PC-3 (cell line): ENCODE measurements at regions not wholly inside any gene's neighbourhood (a gene's known extent, or its start where the extent isn't known, plus 50 kb on each side); places are given as distances from the start of the nearest gene placed in this dataset.

Experiments
- ATAC-seq: fragments of 200-7000 bp; cut with Tn5 transposase; 2 replicates; pipeline ENCODE4 v1.9.1; 2020; ENCODE audit warnings: mild to moderate bottlenecking, moderate library complexity
- BruUV-seq: library from RNA; stranded (reverse); fragments of 400-500 nt; replicated peaks from 2 replicates; lab custom pipeline; 2021; lab: Mats Ljungman, UMichigan
- CTCF ChIA-PET: fragments of 300-600 bp; sonication (Branson Sonifier 250); formaldehyde crosslinking; loops from one replicate; lab custom pipeline; 2022; ENCODE audit warnings: antibody characterized with exemption; lab: Charles Lee
- POLR2A ChIA-PET: fragments of 300-600 bp; sonication (Branson Sonifier 250); formaldehyde crosslinking; loops from one replicate; lab custom pipeline; 2022; ENCODE audit warnings: antibody characterized with exemption; ENCODE audit not compliant: unreplicated experiment; lab: Charles Lee
- DNase-seq: peaks from one replicate; pipeline ENCODE4 v3.0.0-alpha.2; 2015
- H2AFZ ChIP-seq: fragments of 300-600 bp; sonication (generic); 2 replicates; pipeline ENCODE4 v1.6.0; 2016; ENCODE audit warnings: antibody characterized with exemption, low read length
- H3F3A ChIP-seq: fragments of 300-600 bp; sonication (generic); one replicate; pipeline ENCODE4 v1.6.0; 2017; ENCODE audit warnings: antibody characterized with exemption, low read length, control low read depth, mild to moderate bottlenecking; ENCODE audit not compliant: unreplicated experiment
- H3K27ac ChIP-seq: fragments of 300-600 bp; sonication (generic); 2 replicates; pipeline ENCODE4 v1.5.1; 2016; ENCODE audit warnings: mild to moderate bottlenecking, low read length
- H3K27me3 ChIP-seq: fragments of 300-600 bp; sonication (generic); 2 replicates; pipeline ENCODE4 v1.6.1; 2016; ENCODE audit warnings: low read length, mixed read lengths
- H3K36me3 ChIP-seq: fragments of 300-600 bp; sonication (generic); 2 replicates; pipeline ENCODE4 v1.6.1; 2016; ENCODE audit warnings: low read depth, mixed run types, low read length, mixed read lengths
- H3K4me1 ChIP-seq: fragments of 300-600 bp; sonication (generic); 2 replicates; pipeline ENCODE4 v1.5.1; 2016; ENCODE audit warnings: low read length; ENCODE audit not compliant: insufficient read depth
- H3K4me2 ChIP-seq: fragments of 300-600 bp; sonication (generic); 2 replicates; pipeline ENCODE4 v1.6.0; 2016; ENCODE audit warnings: low read length
- H3K4me3 ChIP-seq: fragments of 300-600 bp; sonication (generic); 2 replicates; pipeline ENCODE4 v1.5.1; 2016; ENCODE audit warnings: mild to moderate bottlenecking, low read length, mixed read lengths
- H3K79me2 ChIP-seq: fragments of 300-600 bp; sonication (generic); 2 replicates; pipeline ENCODE4 v1.6.1; 2017; ENCODE audit warnings: low read length, mixed read lengths
- H3K9ac ChIP-seq: fragments of 300-600 bp; sonication (generic); 2 replicates; pipeline ENCODE4 v1.6.0; 2016; ENCODE audit warnings: mild to moderate bottlenecking, low read length
- H3K9me2 ChIP-seq: fragments of 300-600 bp; sonication (generic); replicated peaks from 2 replicates; pipeline ENCODE4 v1.6.1; 2016; ENCODE audit warnings: mixed run types, low read length, mixed read lengths
- H3K9me3 ChIP-seq: fragments of 300-600 bp; sonication (generic); 2 replicates; pipeline ENCODE4 v1.6.1; 2016; ENCODE audit warnings: low read length, mixed read lengths
- H4K20me1 ChIP-seq: fragments of 300-600 bp; sonication (generic); 2 replicates; pipeline ENCODE4 v1.6.1; 2016; ENCODE audit warnings: low read length, mixed read lengths
- EZH2 ChIP-seq: fragments of 300-600 bp; sonication (generic); IDR thresholded peaks from one replicate; pipeline ENCODE4 v1.6.1; 2017; ENCODE audit warnings: antibody characterized with exemption, mild to moderate bottlenecking, low read length; ENCODE audit not compliant: unreplicated experiment
- EZH2phosphoT487 ChIP-seq: fragments of 300-600 bp; sonication (generic); IDR thresholded peaks from 2 replicates; pipeline ENCODE4 v1.6.1; 2018; ENCODE audit warnings: mild to moderate bottlenecking, antibody characterized with exemption, low read length, borderline replicate concordance
- intact Hi-C: fragments of 100-400 bp; cut with micrococcal nuclease; formaldehyde crosslinking; loops from 2 replicates; pipeline ENCODE4 v1.9.0; 2023
- TF ChIP-seq, protein P1 (sequence below): fragments of 300-600 bp; sonication (generic); conservative IDR thresholded peaks from 2 replicates; pipeline ENCODE4 v1.5.1; 2017; ENCODE audit warnings: antibody characterized with exemption, low read depth, mild to moderate bottlenecking, low read length

DNA sequence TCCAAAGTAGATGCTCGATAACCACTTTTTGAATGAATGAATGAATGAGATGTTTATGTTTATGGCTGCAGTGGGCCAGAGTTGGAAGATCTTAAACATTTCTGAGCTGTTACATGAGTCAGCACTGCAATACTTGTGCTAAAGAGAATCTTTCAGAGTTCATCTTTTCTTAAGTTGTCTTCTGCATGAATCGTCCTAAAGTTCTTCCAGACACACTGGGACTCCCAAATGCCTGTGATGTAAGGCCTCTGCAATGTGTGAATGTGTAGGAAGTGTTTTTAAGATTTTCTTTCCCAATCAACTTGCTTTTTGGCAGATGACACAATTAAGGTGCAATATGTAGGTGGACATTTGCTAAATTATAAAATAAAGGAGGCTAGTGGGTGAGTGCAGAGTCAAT is 50.3 kb upstream of the TRIM9 start:
- Histone ChIP-seq H3K9me2 (0 out of 2 replicates have a peak, but pooled peaks cover 3% of the 10 kb centered on the region), H3K79me2 (no peaks in the 10 kb centered on the region), H4K20me1 (no peaks in the 10 kb centered on the region), H3K4me1 (no peaks in the 10 kb centered on the region), H3F3A (no peaks in the 10 kb centered on the region), H3K27ac (no peak overlapping the region), H3K4me2 (no peak overlapping the region), H3K36me3 (no peaks in the 10 kb centered on the region), H3K9ac (no peak overlapping the region), H3K9me3 (no peaks in the 10 kb centered on the region), H2AFZ (no peak overlapping the region), H3K4me3 (no peak overlapping the region), H3K27me3 (no peaks in the 10 kb centered on the region)
- intact Hi-C loops, result no loop called here
- TF ChIP-seq EZH2phosphoT487 (no peak), EZH2 (no peak)
- TF ChIP-seq, protein P1, sequence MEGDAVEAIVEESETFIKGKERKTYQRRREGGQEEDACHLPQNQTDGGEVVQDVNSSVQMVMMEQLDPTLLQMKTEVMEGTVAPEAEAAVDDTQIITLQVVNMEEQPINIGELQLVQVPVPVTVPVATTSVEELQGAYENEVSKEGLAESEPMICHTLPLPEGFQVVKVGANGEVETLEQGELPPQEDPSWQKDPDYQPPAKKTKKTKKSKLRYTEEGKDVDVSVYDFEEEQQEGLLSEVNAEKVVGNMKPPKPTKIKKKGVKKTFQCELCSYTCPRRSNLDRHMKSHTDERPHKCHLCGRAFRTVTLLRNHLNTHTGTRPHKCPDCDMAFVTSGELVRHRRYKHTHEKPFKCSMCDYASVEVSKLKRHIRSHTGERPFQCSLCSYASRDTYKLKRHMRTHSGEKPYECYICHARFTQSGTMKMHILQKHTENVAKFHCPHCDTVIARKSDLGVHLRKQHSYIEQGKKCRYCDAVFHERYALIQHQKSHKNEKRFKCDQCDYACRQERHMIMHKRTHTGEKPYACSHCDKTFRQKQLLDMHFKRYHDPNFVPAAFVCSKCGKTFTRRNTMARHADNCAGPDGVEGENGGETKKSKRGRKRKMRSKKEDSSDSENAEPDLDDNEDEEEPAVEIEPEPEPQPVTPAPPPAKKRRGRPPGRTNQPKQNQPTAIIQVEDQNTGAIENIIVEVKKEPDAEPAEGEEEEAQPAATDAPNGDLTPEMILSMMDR, result no peak
- ChIA-PET POLR2A (no interaction called here), CTCF (no interaction called here)
- DNase-seq, result no peak
- BruUV-seq, result no TSS peak
- no peak for ATAC-seq

DNA sequence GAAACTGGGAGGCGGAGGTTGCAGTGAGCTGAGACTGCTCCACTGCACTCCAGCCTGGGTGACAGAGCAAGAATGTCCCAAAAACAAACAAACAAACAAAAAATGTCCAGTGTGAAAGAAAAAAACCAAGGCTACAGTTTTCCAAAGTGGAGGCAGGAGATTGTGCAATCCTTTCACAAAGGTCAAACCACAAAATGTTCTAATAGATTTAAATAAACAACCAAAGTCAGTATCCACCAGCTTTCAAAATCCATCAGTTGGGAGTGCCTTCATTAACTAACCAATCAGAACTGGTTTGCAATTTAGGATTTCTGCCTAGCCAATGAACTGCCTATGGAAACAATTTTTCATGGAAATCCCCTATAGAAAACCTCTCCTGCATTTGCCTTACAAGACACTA is 52.3 kb upstream of the TRIM9 start:
- H3K9me3 ChIP-seq, result no peaks in the 10 kb centered on the region
- no peak overlapping the region for H3K4me3 ChIP-seq
- H3K4me1 ChIP-seq, result no peaks in the 10 kb centered on the region
- no peaks in the 10 kb centered on the region for H4K20me1 ChIP-seq
- no peaks in the 10 kb centered on the region for H3F3A ChIP-seq
- no peak overlapping the region for H3K4me2 ChIP-seq
- POLR2A ChIA-PET, result interaction anchor here (0.6 kb wide), 1 partner anchor 140 kb away, joined by 5 read pairs; no protein-coding TSS in a partner anchor
- BruUV-seq, result no TSS peak
- no peak for ATAC-seq
- no peaks in the 10 kb centered on the region for H3K79me2 ChIP-seq
- no peaks in the 10 kb centered on the region for H3K27me3 ChIP-seq
- intact Hi-C loops, result no loop called here
- CTCF ChIA-PET, result no interaction called here
- H3K36me3 ChIP-seq, result no peaks in the 10 kb centered on the region
- TF ChIP-seq EZH2phosphoT487, result no peak
- TF ChIP-seq, protein P1, result no peak
- no peak for TF ChIP-seq EZH2
- peak; percentile 28 for DNase-seq
- H2AFZ ChIP-seq, result no peak overlapping the region
- H3K9ac ChIP-seq, result no peak overlapping the region
- H3K27ac ChIP-seq, result no peak overlapping the region
- 0 out of 2 replicates have a peak, but pooled peaks cover 4% of the 10 kb centered on the region for H3K9me2 ChIP-seq

DNA sequence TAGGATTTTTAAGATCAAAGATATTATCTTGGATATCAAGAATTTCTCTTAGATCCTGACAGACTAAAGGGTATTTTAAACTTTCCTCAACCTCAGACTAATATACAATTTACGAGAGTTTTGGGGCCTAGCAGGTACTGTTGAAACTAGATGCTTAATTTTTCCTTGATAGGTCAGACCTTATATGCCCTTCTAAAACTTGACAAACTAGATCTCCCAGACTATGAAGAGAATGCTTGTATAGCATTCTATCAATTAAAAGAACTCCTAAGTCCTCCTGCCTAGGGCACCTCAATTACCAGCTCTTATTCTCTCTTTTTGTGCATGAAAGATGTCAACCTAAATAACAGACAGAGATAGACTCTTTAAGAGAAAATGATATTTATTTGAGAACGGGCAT is 60.4 kb upstream of the TRIM9 start:
- H3K4me1 ChIP-seq, result peaks cover 9% of the 10 kb centered on the region
- H3K4me2 ChIP-seq, result no peak overlapping the region; the same call in 1 of the 2 replicates
- H3K9ac ChIP-seq, result no peak overlapping the region
- BruUV-seq, result no TSS peak
- DNase-seq (peak; percentile 26), ATAC-seq (peak; percentile 12; the same call in 1 of the 2 replicates)
- no peak overlapping the region for H2AFZ ChIP-seq
- no peak overlapping the region for H3K4me3 ChIP-seq
- H3F3A ChIP-seq, result no peaks in the 10 kb centered on the region
- 0 out of 2 replicates have a peak, but pooled peaks cover under 1% of the 10 kb centered on the region for H3K9me2 ChIP-seq
- no peak overlapping the region for H3K27ac ChIP-seq
- H3K9me3 ChIP-seq, result no peaks in the 10 kb centered on the region
- H4K20me1 ChIP-seq, result no peaks in the 10 kb centered on the region
- no peaks in the 10 kb centered on the region for H3K27me3 ChIP-seq
- no peaks in the 10 kb centered on the region for H3K79me2 ChIP-seq
- ChIA-PET POLR2A (no interaction called here), CTCF (no interaction called here)
- intact Hi-C loops, result loop anchor here (5.0 to 10.0 kb wide), 2 partner anchors 58 to 619 kb away; partner anchors contain the start of gene TRIM9
- no peaks in the 10 kb centered on the region for H3K36me3 ChIP-seq
- TF ChIP-seq, protein P1, result no peak
- no peak for TF ChIP-seq EZH2phosphoT487
- TF ChIP-seq EZH2, result no peak
